ENCODE measurements at regions not wholly inside any gene's neighbourhood (a gene's known extent, or its start where the extent isn't known, plus 50 kb on each side); places are given as distances from the start of the nearest gene placed in this dataset.
"Not testable (repeated sequence)": the region's sequence is repeated elsewhere in the genome, so short reads cannot be mapped to it uniquely, and the experiment has no call there.

GRCh38 chr1:89436856-89437255, 73.0 kb downstream of the GBP6 start:
- DNase-seq, result no peak

- DNase-seq, result not testable (repeated sequence)
Measured at GRCh38 chr1:89438301-89438700, 74.4 kb downstream of the GBP6 start.

GRCh38 chr1:89440911-89441310, 77.1 kb downstream of the GBP6 start:
- DNase-seq, result no peak

- DNase-seq, result no peak
Measured at GRCh38 chr1:89444791-89445190, 79.8 kb upstream of the LRRC8B start.

- DNase-seq, result no peak
Measured at GRCh38 chr1:89451011-89451410, 73.6 kb upstream of the LRRC8B start.

- DNase-seq, result no peak
Measured at GRCh38 chr1:89453123-89453972, 71.3 kb upstream of the LRRC8B start.

GRCh38 chr1:89454845-89455521, 69.6 kb upstream of the LRRC8B start:
- DNase-seq, result peak; percentile 57

GRCh38 chr1:89457046-89457445, 67.6 kb upstream of the LRRC8B start:
- no peak for DNase-seq

- no peak for DNase-seq
Measured at GRCh38 chr1:89459081-89459480, 65.5 kb upstream of the LRRC8B start.

- no peak for DNase-seq
Measured at GRCh38 chr1:89460325-89460724, 64.3 kb upstream of the LRRC8B start.

GRCh38 chr1:89462250-89462649, 62.4 kb upstream of the LRRC8B start:
- no peak for DNase-seq

GRCh38 chr1:89464008-89464407, 60.6 kb upstream of the LRRC8B start:
- DNase-seq, result no peak

- no peak for DNase-seq
Measured at GRCh38 chr1:89465201-89465600, 59.4 kb upstream of the LRRC8B start.

GRCh38 chr1:89466307-89466930, 58.2 kb upstream of the LRRC8B start:
- DNase-seq, result no peak

- DNase-seq, result no peak
Measured at GRCh38 chr1:89472253-89472652, 52.4 kb upstream of the LRRC8B start.

GRCh38 chr1:89472886-89473417, 51.7 kb upstream of the LRRC8B start:
- no peak for DNase-seq
